ENCODE measurements at regions not wholly inside any gene's neighbourhood (a gene's known extent, or its start where the extent isn't known, plus 50 kb on each side); places are given as distances from the start of the nearest gene placed in this dataset.

DNA sequence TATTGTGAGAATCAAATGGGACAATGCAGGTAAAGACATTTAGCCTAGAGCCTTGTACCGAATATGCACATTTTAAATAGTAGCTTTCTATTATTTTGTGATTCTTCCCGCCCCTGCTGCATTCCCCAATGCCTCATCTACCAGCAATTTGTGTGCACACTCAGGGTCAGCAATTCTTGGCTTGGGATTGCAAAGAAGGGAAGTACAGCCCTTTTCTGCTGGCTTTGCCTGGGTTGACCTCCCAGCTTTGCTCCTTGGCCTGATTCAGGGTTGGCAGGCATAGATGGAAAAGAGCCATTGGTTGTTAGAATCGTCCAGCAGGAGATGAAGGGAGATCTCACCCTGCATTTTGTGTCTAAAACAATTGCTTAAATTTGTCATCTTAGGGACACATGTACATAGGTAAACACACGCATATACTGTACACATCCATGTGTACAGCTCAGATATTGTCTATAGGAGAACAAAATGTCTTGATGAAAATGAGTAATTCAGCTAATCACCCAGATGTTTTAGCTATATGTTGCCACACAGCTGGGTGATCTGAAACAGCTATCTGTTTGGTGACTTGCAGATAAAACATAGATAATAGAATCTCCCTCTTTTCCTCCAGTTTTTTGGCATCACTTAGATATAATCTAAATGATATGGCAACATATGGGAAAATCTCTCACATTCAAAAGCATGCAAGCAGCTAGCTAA, 340.9 kb upstream of the TBL1XR1 start:
- TF ChIP-seq CTCF (IDR thresholded peaks at IDR 0.05; ENCODE audit: control insufficient read depth, insufficient read depth, low read depth, low read length, missing control alignments), result no peak
- no peak for DNase-seq (ENCODE audit: low read depth)
- H3K4me3 ChIP-seq (ENCODE audit: control insufficient read depth, low read depth, low read length), result no peak overlapping the region

- TF ChIP-seq CTCF (IDR thresholded peaks at IDR 0.05; ENCODE audit: control insufficient read depth, insufficient read depth, low read depth, low read length, missing control alignments), result no peak
- no peak for DNase-seq (ENCODE audit: low read depth)
- H3K4me3 ChIP-seq (ENCODE audit: control insufficient read depth, low read depth, low read length), result no peak overlapping the region
Measured at GRCh38 chr3:177538750-177539730, 341.8 kb upstream of the TBL1XR1 start.

DNA sequence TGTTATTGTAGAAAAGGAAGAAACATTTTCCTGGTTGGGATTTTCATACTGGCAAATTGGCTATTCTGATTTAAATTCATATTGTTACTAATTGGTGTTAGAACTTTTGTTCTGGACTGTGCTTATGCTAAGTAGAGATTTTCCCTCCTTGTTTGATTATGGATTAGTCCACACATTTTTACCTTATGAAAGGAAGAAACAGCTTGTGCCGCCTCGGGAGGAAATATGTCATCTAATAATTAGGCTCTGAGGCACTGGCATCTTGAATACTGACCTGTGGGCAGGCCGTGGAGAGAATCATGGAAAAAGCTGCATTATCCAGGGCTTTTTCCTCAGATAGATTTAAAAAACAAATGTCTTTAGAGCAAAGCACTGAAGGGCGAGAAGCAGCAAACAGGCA, 344.3 kb upstream of the TBL1XR1 start:
- DNase-seq (ENCODE audit: low read depth), result no peak
- no peak overlapping the region for H3K4me3 ChIP-seq (ENCODE audit: control insufficient read depth, low read depth, low read length)
- TF ChIP-seq CTCF (IDR thresholded peaks at IDR 0.05; ENCODE audit: control insufficient read depth, insufficient read depth, low read depth, low read length, missing control alignments), result no peak

- no peak for TF ChIP-seq CTCF (IDR thresholded peaks at IDR 0.05; ENCODE audit: control insufficient read depth, insufficient read depth, low read depth, low read length, missing control alignments)
- DNase-seq (ENCODE audit: low read depth), result no peak
- no peak overlapping the region for H3K4me3 ChIP-seq (ENCODE audit: control insufficient read depth, low read depth, low read length)
Measured at GRCh38 chr3:177545964-177546363, 348.7 kb upstream of the TBL1XR1 start.

DNA sequence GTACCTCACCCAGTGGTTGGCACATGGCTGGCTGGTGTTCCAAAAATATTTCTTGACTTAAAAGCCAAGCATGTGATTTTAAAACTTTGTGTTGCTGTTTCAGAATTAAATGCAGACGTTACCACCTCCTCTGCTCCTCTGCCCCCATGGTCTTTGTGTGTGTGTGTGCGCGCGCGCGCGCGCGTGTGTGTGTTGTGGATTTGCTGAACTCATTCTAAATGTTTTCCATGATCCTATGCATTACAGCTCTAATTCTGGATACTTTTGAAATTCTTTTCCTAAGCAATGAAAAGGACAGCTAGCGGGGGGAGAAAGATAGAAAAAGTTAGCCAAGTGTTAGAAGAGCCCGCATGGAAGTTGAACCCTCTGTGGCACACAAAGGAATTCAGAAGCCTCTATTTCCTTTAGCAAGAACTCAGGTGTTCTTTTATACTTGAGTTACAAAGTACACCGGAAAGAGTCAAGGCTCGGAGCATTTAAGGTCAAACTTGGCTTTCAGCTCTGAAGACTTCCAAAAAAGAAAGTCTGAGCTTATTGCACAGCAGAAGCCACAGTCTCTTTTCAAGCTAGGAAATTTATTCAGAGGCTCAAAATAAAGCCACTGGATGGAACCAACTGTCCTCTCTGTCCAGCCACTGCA, 350.5 kb upstream of the TBL1XR1 start:
- H3K4me3 ChIP-seq (ENCODE audit: control insufficient read depth, low read depth, low read length), result no peak overlapping the region
- TF ChIP-seq CTCF (IDR thresholded peaks at IDR 0.05; ENCODE audit: control insufficient read depth, insufficient read depth, low read depth, low read length, missing control alignments), result no peak
- no peak for DNase-seq (ENCODE audit: low read depth)

DNA sequence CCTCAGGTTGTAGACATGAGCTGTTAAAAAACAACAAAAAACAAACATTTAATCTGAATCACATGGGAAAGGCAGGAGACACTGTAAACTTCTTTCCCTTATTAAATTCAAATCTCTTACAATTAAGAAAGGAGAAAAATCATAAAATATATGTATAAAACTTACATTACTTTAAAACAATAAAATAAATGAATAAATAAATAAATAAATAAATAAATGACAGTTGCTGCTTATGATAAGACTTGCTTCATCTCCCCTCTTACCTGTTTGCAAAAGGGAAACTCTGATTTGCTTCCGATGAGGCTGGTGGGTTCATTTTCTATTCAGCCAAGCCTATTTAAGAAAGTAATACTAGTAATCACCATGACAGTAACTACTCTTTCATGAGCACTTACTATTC, 353.4 kb upstream of the TBL1XR1 start:
- H3K4me3 ChIP-seq (ENCODE audit: control insufficient read depth, low read depth, low read length), result no peak overlapping the region
- DNase-seq (ENCODE audit: low read depth), result no peak
- TF ChIP-seq CTCF (IDR thresholded peaks at IDR 0.05; ENCODE audit: control insufficient read depth, insufficient read depth, low read depth, low read length, missing control alignments), result no peak
